ENCODE measurements at regions not wholly inside any gene's neighbourhood (a gene's known extent, or its start where the extent isn't known, plus 50 kb on each side); places are given as distances from the start of the nearest gene placed in this dataset.

DNA sequence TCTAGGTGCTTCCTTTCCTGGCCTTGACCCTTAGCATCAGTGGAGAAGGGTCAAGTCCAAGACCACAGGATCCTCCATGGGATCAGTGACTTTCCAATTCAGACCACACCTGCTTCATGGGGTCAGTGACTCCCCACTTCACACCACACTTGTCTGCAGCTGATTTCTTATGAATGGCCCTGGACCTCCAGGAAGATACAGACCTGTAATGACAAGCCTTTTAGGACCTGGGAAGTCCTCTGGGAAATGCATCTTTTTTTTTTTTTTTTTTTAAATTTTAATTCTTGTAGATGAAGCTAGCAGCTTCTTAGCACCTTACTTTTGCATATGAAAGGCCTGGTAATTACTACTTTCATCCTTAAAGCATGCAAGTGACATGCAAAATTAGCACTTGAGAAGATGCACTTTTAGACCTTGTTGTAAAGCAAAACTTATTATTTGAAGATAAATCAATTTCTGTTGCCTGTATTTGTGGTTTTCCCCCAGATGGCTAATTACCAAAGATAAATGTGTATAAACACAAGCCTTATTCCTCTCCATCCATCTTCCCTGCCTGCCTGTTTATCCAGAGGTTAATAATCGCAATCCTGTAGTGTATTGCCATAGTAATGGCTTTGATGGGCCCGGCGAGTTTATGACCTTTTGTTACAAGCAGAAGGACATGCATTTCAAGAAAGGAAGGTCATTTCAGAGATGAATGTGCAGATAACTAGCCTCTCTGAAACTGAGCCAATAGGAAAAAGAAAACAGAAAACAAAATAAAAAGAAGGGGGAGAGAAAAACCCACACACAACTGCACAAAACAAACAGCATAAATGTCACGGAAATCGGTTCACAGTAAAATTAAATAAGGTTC lies 1018.7 kb downstream of the TYW1 start:
- Histone ChIP-seq H3K9ac (ENCODE audit: low read depth in 1 of 2, low read length in 2 of 2) (no peak overlapping the region), H3K27me3 (ENCODE audit: control insufficient read depth in 1 of 2, insufficient read depth in 2 of 2, low read length in 2 of 2) (no peaks in the 10 kb centered on the region), H3K4me3 (ENCODE audit: low read depth in 1 of 2, low read length in 2 of 2) (no peak overlapping the region), H3K36me3 (ENCODE audit: control insufficient read depth in 1 of 2, insufficient read depth in 2 of 2, low read length in 2 of 2) (no peaks in the 10 kb centered on the region), H3K9me3 (ENCODE audit: control insufficient read depth in 1 of 2, low read length in 2 of 2) (peaks cover 2 to 5% of the 10 kb centered on the region in 2 donors), H3K4me1 (ENCODE audit: control insufficient read depth in 1 of 2, insufficient read depth in 2 of 2, low read length in 2 of 2) (no peaks in the 10 kb centered on the region), H3K27ac (ENCODE audit: low read depth, low read length) (no peak overlapping the region)

DNA sequence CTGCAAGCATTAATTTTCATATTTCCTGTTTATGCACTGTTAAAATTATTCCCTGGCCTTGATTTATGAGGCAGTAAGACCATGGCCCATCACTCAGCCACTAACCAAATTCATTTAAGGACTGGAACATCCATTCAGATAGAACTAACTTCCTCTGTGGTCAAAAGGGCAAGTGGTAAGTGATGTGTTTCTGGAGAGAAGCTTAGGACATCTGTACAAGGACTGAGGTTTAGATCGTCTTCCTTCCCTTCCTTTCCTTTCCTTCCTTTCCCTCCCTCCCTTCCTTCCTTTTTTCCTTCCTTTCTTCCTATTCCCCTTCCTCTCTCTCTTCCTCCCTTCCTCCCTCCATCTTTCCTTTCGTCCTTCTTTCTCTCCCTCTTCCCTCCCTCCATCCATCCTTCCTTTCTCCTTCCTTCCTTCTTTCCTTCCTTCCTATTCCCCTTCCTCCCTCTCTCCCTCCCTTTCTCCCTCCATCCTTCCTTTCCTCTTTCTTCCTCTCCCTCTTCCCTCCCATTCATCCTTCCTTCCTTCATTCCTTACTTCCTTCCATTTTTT lies 1019.4 kb downstream of the TYW1 start:
- H3K9ac ChIP-seq (ENCODE audit: low read depth in 1 of 2, low read length in 2 of 2): no peak overlapping the region
- no peak overlapping the region for H3K4me3 ChIP-seq (ENCODE audit: low read depth in 1 of 2, low read length in 2 of 2)
- H3K36me3 ChIP-seq (ENCODE audit: control insufficient read depth in 1 of 2, insufficient read depth in 2 of 2, low read length in 2 of 2): no peaks in the 10 kb centered on the region
- H3K27ac ChIP-seq (ENCODE audit: low read depth, low read length): no peak overlapping the region
- peaks cover 2 to 5% of the 10 kb centered on the region in 2 donors for H3K9me3 ChIP-seq (ENCODE audit: control insufficient read depth in 1 of 2, low read length in 2 of 2)
- no peaks in the 10 kb centered on the region for H3K4me1 ChIP-seq (ENCODE audit: control insufficient read depth in 1 of 2, insufficient read depth in 2 of 2, low read length in 2 of 2)
- no peaks in the 10 kb centered on the region for H3K27me3 ChIP-seq (ENCODE audit: control insufficient read depth in 1 of 2, insufficient read depth in 2 of 2, low read length in 2 of 2)

DNA sequence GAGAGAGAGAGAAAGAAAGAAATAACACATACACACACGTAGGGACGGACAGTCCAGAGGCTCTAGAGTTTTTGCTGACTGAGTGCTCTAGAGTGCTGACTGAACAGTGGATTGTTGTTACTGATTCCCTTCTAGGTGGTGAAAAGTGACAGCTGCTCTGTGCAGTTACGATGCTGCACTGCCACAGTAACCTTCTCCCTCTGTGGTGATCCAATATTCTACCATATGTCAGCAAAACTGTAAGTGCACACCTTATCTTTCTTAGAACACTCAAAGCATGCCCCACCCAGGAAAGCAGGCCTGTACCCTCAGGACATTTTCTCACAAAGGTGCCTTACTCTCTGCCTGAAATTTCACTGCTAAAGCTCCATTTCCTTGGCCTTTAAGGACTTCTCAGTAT lies 1023.5 kb downstream of the TYW1 start:
- Histone ChIP-seq H3K27ac (ENCODE audit: low read depth, low read length) (no peak overlapping the region), H3K9ac (ENCODE audit: low read depth in 1 of 2, low read length in 2 of 2) (no peak overlapping the region), H3K4me3 (ENCODE audit: low read depth in 1 of 2, low read length in 2 of 2) (no peak overlapping the region), H3K9me3 (ENCODE audit: control insufficient read depth in 1 of 2, low read length in 2 of 2) (peaks cover 2 to 5% of the 10 kb centered on the region in 2 donors), H3K36me3 (ENCODE audit: control insufficient read depth in 1 of 2, insufficient read depth in 2 of 2, low read length in 2 of 2) (no peaks in the 10 kb centered on the region), H3K27me3 (ENCODE audit: control insufficient read depth in 1 of 2, insufficient read depth in 2 of 2, low read length in 2 of 2) (no peaks in the 10 kb centered on the region), H3K4me1 (ENCODE audit: control insufficient read depth in 1 of 2, insufficient read depth in 2 of 2, low read length in 2 of 2) (no peaks in the 10 kb centered on the region)

DNA sequence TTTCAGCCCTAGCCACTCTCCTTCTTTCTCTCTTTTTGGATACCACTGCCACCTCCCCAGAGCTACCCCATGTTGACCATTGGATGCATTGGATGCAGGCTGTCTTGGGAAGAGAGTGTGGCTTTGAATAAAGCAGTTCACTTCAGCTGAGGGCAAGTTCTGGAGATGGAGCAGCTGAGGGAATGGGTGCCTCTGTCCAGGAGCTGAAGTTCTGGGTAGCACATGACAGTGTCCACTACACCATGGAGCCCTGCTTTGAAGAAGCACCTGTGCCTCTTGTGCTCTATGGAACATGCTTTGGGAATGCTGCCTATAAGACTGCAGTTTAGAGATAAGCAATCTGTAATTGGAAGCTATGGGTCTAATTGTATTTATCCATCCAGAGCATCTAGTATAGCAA lies 1028.7 kb downstream of the TYW1 start:
- H3K27ac ChIP-seq (ENCODE audit: low read depth, low read length): no peak overlapping the region
- H3K4me1 ChIP-seq (ENCODE audit: control insufficient read depth in 1 of 2, insufficient read depth in 2 of 2, low read length in 2 of 2): no peaks in the 10 kb centered on the region
- H3K27me3 ChIP-seq (ENCODE audit: control insufficient read depth in 1 of 2, insufficient read depth in 2 of 2, low read length in 2 of 2): no peaks in the 10 kb centered on the region
- H3K9me3 ChIP-seq (ENCODE audit: control insufficient read depth in 1 of 2, low read length in 2 of 2): peaks cover 2 to 3% of the 10 kb centered on the region in 2 donors
- no peak overlapping the region for H3K9ac ChIP-seq (ENCODE audit: low read depth in 1 of 2, low read length in 2 of 2)
- no peak overlapping the region for H3K4me3 ChIP-seq (ENCODE audit: low read depth in 1 of 2, low read length in 2 of 2)
- H3K36me3 ChIP-seq (ENCODE audit: control insufficient read depth in 1 of 2, insufficient read depth in 2 of 2, low read length in 2 of 2): no peaks in the 10 kb centered on the region

DNA sequence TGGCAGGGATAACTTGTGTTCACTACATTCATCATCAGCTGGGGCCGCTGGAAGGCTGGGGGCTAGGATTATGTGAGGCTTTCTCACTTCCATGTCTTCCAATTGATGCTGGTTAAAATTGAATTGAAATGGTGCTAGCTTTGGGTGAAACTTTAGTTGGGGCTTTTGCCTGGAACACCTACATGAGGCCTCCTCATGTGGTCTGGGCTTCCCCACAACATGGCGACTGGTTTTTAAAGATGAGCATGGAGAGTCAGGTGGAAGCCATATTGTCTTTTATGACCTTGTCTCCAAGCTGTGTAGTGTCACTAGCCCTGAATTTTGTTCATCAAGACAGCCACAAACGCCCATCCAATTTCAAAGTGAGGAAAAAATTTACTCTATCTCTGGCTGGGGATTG lies 1033.9 kb downstream of the TYW1 start:
- no peaks in the 10 kb centered on the region for H3K4me1 ChIP-seq (ENCODE audit: control insufficient read depth in 1 of 2, insufficient read depth in 2 of 2, low read length in 2 of 2)

DNA sequence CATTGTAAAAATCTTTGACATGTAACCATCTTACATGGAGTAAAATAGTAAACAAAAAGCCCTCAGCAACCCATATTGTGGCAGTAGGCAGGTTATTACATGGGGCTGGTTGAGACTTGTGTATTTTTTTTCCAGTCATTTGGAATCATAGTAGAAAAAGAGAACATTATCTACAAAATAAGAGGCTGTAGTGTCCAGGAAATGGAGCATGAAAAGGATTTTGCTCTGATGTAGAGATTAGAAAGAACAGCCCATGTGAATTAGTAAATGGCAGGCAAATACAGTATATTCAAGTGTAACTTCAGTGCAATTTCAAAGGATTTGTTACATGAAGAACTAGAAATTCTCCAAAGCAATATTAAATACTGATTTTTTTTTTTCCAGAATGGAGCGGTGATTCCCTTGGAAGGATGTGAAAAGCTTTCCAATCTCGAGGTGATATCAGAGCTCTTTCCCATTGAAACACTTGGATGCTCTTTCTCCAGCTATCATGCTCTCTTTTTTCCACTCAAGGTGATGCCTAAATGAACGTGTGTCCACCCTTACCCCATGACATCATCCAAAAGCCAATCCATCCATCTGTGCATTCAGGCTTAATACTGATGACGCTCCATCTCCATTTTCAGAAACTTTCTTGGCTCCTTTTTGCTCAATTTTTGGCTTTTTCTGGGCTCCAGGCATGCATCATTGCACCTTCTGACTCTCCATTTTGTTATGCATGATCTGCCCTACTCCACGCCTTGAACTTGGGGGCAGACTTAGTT lies 1034.7 kb downstream of the TYW1 start:
- Histone ChIP-seq H3K4me3 (ENCODE audit: low read depth in 1 of 2, low read length in 2 of 2) (no peak overlapping the region), H3K36me3 (ENCODE audit: control insufficient read depth in 1 of 2, insufficient read depth in 2 of 2, low read length in 2 of 2) (no peaks in the 10 kb centered on the region), H3K9ac (ENCODE audit: low read depth in 1 of 2, low read length in 2 of 2) (no peak overlapping the region), H3K27me3 (ENCODE audit: control insufficient read depth in 1 of 2, insufficient read depth in 2 of 2, low read length in 2 of 2) (no peaks in the 10 kb centered on the region), H3K27ac (ENCODE audit: low read depth, low read length) (no peak overlapping the region), H3K9me3 (ENCODE audit: control insufficient read depth in 1 of 2, low read length in 2 of 2) (peaks cover 0 to 7% of the 10 kb centered on the region in 2 donors), H3K4me1 (ENCODE audit: control insufficient read depth in 1 of 2, insufficient read depth in 2 of 2, low read length in 2 of 2) (no peaks in the 10 kb centered on the region)

More for the DNA sequence above, 1033.9 kb downstream of the TYW1 start:
- Histone ChIP-seq H3K27ac (ENCODE audit: low read depth, low read length) (no peak overlapping the region), H3K9ac (ENCODE audit: low read depth in 1 of 2, low read length in 2 of 2) (no peak overlapping the region), H3K27me3 (ENCODE audit: control insufficient read depth in 1 of 2, insufficient read depth in 2 of 2, low read length in 2 of 2) (no peaks in the 10 kb centered on the region), H3K36me3 (ENCODE audit: control insufficient read depth in 1 of 2, insufficient read depth in 2 of 2, low read length in 2 of 2) (no peaks in the 10 kb centered on the region), H3K4me3 (ENCODE audit: low read depth in 1 of 2, low read length in 2 of 2) (no peak overlapping the region), H3K9me3 (ENCODE audit: control insufficient read depth in 1 of 2, low read length in 2 of 2) (peaks cover 0 to 7% of the 10 kb centered on the region in 2 donors)

DNA sequence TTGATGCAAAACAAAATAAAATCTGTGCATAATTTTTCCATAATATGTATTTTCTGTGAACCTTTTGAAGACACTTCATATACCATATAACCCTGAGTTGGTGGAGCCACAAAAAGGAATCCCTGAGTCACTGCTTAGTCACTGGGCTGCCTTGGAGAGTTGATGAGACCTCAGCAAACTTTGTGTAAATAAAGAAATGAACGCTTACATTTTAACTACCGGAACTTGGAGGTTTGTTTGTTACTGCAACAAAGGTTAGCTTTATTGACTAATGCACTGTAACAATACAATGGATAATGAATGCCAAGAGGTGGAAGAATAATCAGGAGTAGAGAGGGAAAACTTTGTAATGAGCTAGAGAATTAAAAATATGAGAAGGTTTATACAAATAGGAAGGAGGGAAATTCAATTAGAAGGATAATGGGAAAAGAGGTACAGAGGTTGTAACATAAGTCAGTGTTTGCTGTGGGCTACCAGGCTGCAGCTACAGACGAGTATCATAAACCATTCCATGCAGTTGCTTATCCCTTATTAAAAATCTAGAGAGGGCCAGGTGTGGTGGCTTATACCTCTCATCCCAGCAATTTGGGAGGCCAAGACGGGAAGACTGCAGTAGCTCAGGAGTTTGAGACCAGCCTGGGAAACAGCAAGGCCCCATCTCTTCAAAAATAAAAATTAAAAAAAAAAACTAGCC lies 1042.1 kb downstream of the TYW1 start:
- Histone ChIP-seq H3K36me3 (ENCODE audit: control insufficient read depth in 1 of 2, insufficient read depth in 2 of 2, low read length in 2 of 2) (no peaks in the 10 kb centered on the region), H3K4me1 (ENCODE audit: control insufficient read depth in 1 of 2, insufficient read depth in 2 of 2, low read length in 2 of 2) (no peaks in the 10 kb centered on the region)

DNA sequence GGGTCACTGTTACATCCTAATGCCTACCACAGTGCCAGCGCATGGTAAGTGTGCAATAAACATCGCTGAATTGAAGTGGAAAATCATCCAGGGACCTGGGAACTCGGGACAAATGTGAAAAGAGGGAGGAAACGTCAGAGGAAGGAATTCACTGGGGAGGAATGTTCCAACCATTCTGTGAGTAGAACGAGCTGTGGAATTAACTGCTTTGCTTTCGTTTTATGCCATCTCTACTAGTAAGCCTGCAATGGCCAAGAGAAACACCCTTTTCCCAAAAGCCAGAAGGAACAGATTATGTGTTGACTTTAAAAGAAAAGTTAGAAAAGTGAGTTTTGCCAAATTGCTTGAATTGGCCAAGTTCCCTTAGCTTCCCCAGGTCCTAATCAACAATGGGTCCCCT lies 1044.9 kb downstream of the TYW1 start:
- Histone ChIP-seq H3K9ac (ENCODE audit: low read depth in 1 of 2, low read length in 2 of 2) (no peak overlapping the region), H3K4me1 (ENCODE audit: control insufficient read depth in 1 of 2, insufficient read depth in 2 of 2, low read length in 2 of 2) (no peaks in the 10 kb centered on the region), H3K4me3 (ENCODE audit: low read depth in 1 of 2, low read length in 2 of 2) (no peak overlapping the region), H3K27ac (ENCODE audit: low read depth, low read length) (no peak overlapping the region), H3K9me3 (ENCODE audit: control insufficient read depth in 1 of 2, low read length in 2 of 2) (no peaks in the 10 kb centered on the region), H3K27me3 (ENCODE audit: control insufficient read depth in 1 of 2, insufficient read depth in 2 of 2, low read length in 2 of 2) (no peaks in the 10 kb centered on the region), H3K36me3 (ENCODE audit: control insufficient read depth in 1 of 2, insufficient read depth in 2 of 2, low read length in 2 of 2) (no peaks in the 10 kb centered on the region)

More for the DNA sequence above, 1042.1 kb downstream of the TYW1 start:
- H3K27ac ChIP-seq (ENCODE audit: low read depth, low read length): no peak overlapping the region
- no peaks in the 10 kb centered on the region for H3K27me3 ChIP-seq (ENCODE audit: control insufficient read depth in 1 of 2, insufficient read depth in 2 of 2, low read length in 2 of 2)
- H3K9ac ChIP-seq (ENCODE audit: low read depth in 1 of 2, low read length in 2 of 2): no peak overlapping the region
- no peaks in the 10 kb centered on the region for H3K9me3 ChIP-seq (ENCODE audit: control insufficient read depth in 1 of 2, low read length in 2 of 2)
- H3K4me3 ChIP-seq (ENCODE audit: low read depth in 1 of 2, low read length in 2 of 2): no peak overlapping the region

DNA sequence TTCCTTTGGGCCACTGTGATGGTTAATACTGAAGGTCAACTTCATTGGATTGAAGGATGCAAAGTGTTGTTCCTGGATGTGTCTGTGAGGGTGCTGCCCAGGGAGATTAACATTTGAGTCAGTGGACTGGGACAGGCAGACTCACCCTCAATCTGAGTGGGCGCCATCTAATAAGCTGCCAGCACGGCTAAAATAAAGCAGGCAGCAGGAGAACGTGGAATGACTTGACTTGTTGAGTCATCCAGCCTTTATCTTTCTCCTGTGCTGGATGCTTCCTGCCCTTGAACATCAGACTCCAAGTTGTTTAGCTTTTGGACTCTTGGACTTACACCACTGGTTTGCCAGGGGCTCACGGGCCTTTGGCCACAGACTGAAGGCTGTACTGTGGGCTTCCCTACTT lies 1046.9 kb downstream of the TYW1 start:
- Histone ChIP-seq H3K27ac (ENCODE audit: low read depth, low read length) (no peak overlapping the region), H3K36me3 (ENCODE audit: control insufficient read depth in 1 of 2, insufficient read depth in 2 of 2, low read length in 2 of 2) (no peaks in the 10 kb centered on the region), H3K4me1 (ENCODE audit: control insufficient read depth in 1 of 2, insufficient read depth in 2 of 2, low read length in 2 of 2) (no peaks in the 10 kb centered on the region), H3K27me3 (ENCODE audit: control insufficient read depth in 1 of 2, insufficient read depth in 2 of 2, low read length in 2 of 2) (no peaks in the 10 kb centered on the region), H3K9ac (ENCODE audit: low read depth in 1 of 2, low read length in 2 of 2) (no peak overlapping the region), H3K9me3 (ENCODE audit: control insufficient read depth in 1 of 2, low read length in 2 of 2) (no peaks in the 10 kb centered on the region), H3K4me3 (ENCODE audit: low read depth in 1 of 2, low read length in 2 of 2) (no peak overlapping the region)

DNA sequence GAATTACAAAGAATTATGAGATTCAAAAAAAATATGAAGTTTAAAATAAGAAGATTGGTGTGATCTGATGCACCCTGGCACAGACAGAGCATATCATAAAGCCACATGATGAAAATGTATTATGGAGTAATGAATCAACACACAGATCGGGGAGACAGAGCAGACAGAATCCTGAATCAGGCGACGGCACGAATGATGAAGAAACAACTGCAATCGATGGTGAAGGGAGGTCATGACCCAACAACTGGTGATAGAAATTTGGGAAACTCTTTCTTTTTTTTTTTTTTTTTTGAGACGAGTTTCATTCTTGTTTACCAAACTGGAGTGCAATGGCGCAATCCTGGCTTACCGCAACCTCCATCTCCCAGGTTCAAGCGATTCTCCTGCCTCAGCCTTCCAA lies 1054.0 kb downstream of the TYW1 start:
- Histone ChIP-seq H3K27ac (ENCODE audit: low read depth, low read length) (no peak overlapping the region), H3K4me3 (ENCODE audit: low read depth in 1 of 2, low read length in 2 of 2) (no peak overlapping the region), H3K27me3 (ENCODE audit: control insufficient read depth in 1 of 2, insufficient read depth in 2 of 2, low read length in 2 of 2) (no peaks in the 10 kb centered on the region), H3K9ac (ENCODE audit: low read depth in 1 of 2, low read length in 2 of 2) (no peak overlapping the region), H3K9me3 (ENCODE audit: control insufficient read depth in 1 of 2, low read length in 2 of 2) (no peaks in the 10 kb centered on the region), H3K36me3 (ENCODE audit: control insufficient read depth in 1 of 2, insufficient read depth in 2 of 2, low read length in 2 of 2) (no peaks in the 10 kb centered on the region), H3K4me1 (ENCODE audit: control insufficient read depth in 1 of 2, insufficient read depth in 2 of 2, low read length in 2 of 2) (no peaks in the 10 kb centered on the region)
